ENCODE measurements at regions not wholly inside any gene's neighbourhood (a gene's known extent, or its start where the extent isn't known, plus 50 kb on each side); places are given as distances from the start of the nearest gene placed in this dataset.
"Not testable (repeated sequence)": the region's sequence is repeated elsewhere in the genome, so short reads cannot be mapped to it uniquely, and the experiment has no call there.

DNA sequence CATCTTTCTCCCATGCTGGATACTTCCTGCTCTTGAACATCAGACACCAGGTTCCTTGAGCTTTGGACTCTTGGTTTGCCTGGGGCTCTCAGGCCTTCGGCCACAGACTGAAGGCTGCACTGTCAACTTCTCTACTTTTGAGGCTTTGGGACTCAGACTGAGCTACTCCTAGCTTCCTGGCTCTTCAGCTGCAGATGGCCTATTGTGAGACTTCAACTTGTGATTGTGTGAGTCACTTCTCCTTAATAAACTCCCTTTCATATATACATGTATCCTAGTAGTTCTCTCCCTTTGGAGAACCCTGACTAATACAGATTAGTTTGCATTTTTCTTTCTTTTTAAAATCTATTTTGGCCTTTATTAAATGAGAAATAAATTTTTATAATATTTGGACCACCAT, 276.2 kb upstream of the SEMA3C start:
- TF ChIP-seq CTCF (IDR thresholded peaks at IDR 0.05), result no peak
- no peaks in the 10 kb centered on the region for H3K36me3 Mint-ChIP-seq (ENCODE audit: low read depth)

GRCh38 chr7:81190997-81191768, 272.3 kb upstream of the SEMA3C start:
- H3K27ac Mint-ChIP-seq, result no peak overlapping the region
- H3K4me3 Mint-ChIP-seq, result no peak overlapping the region
- no peaks in the 10 kb centered on the region for H3K4me1 Mint-ChIP-seq
- no peak for TF ChIP-seq CTCF (IDR thresholded peaks at IDR 0.05)
- no peaks in the 10 kb centered on the region for H3K27me3 Mint-ChIP-seq (ENCODE audit: low read depth, poor library complexity)
- H3K36me3 Mint-ChIP-seq (ENCODE audit: low read depth), result no peaks in the 10 kb centered on the region
- DNase-seq, result no peak
- H3K9me3 Mint-ChIP-seq, result no peaks in the 10 kb centered on the region

More for the DNA sequence above, 276.2 kb upstream of the SEMA3C start:
- DNase-seq, result no peak
- no peaks in the 10 kb centered on the region for H3K9me3 Mint-ChIP-seq
- H3K4me3 Mint-ChIP-seq, result no peak overlapping the region
- H3K27ac Mint-ChIP-seq, result no peak overlapping the region
- no peaks in the 10 kb centered on the region for H3K27me3 Mint-ChIP-seq (ENCODE audit: low read depth, poor library complexity)
- no peaks in the 10 kb centered on the region for H3K4me1 Mint-ChIP-seq

DNA sequence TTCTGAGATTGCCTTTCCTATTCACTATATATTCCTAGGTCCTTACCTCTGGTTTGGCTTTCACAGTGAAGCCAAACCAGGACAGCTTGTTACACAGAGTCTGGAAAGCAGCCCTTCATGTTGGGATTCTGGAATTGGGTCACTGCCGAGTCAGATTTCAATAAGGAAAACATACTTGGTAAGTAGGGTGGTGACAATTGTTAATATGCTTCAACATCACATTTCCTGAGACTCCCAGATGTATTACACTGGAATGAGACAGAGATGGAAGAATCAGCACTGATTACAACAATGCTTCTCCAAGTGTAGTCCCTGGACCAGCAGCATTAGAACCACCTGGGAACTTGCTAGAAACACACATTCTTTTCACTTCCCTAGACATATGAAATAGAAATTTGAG, 268.9 kb upstream of the SEMA3C start:
- no peak for TF ChIP-seq CTCF (IDR thresholded peaks at IDR 0.05)
- H3K4me3 Mint-ChIP-seq, result no peak overlapping the region
- no peaks in the 10 kb centered on the region for H3K36me3 Mint-ChIP-seq (ENCODE audit: low read depth)
- no peaks in the 10 kb centered on the region for H3K9me3 Mint-ChIP-seq
- no peak for DNase-seq
- no peaks in the 10 kb centered on the region for H3K4me1 Mint-ChIP-seq
- no peaks in the 10 kb centered on the region for H3K27me3 Mint-ChIP-seq (ENCODE audit: low read depth, poor library complexity)
- H3K27ac Mint-ChIP-seq, result no peak overlapping the region

DNA sequence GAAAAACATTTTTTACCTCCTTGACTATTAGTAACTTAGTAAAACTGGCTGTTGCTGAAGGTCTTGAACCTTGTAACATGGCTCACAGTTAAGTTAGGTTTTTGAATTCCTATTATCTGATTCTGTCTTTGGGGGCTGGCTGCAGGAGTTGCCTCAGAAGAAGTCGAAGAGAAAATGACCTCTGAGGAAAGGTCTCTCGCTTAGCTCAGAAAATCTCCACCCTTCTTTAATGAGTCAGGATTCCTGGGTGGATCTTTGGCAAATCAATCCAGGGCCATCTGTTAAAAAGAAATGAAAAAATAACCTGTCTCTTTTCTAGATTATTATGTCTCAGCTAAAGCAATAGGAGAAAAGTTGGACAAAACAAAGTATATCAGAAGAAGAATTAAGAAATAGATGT, 267.8 kb upstream of the SEMA3C start:
- no peak for TF ChIP-seq CTCF (IDR thresholded peaks at IDR 0.05)
- H3K4me3 Mint-ChIP-seq, result no peak overlapping the region
- H3K4me1 Mint-ChIP-seq, result no peaks in the 10 kb centered on the region
- DNase-seq, result no peak
- no peaks in the 10 kb centered on the region for H3K27me3 Mint-ChIP-seq (ENCODE audit: low read depth, poor library complexity)
- H3K9me3 Mint-ChIP-seq, result no peaks in the 10 kb centered on the region
- no peaks in the 10 kb centered on the region for H3K36me3 Mint-ChIP-seq (ENCODE audit: low read depth)
- no peak overlapping the region for H3K27ac Mint-ChIP-seq

- Mint-ChIP-seq H3K27ac (no peak overlapping the region), H3K9me3 (peaks cover 7% of the 10 kb centered on the region), H3K4me1 (no peaks in the 10 kb centered on the region), H3K4me3 (no peak overlapping the region), H3K36me3 (ENCODE audit: low read depth) (no peaks in the 10 kb centered on the region), H3K27me3 (ENCODE audit: low read depth, poor library complexity) (no peaks in the 10 kb centered on the region)
- DNase-seq, result no peak
- no peak for TF ChIP-seq CTCF (IDR thresholded peaks at IDR 0.05)
These were observed 266.2 kb upstream of the SEMA3C start for GRCh38 chr7:81185072-81185471.

DNA sequence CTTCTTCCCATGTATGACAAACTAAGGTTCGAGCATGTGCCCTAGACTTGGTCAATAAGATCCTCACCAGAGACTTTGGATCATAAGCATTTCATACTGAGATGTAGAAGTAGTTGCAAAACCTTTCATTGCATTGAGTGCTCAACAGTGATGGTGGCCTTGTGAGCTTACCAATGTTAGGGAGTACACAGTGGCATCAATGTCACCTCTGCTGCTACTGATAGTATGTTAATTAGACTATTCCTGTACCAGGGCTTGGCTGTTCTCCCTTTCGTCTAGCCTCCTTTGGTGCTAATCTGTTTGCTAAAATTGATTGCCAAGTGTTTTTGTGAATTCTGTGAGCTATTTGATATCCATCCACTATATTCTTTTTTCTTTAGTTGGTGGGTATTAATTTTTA, 264.5 kb upstream of the SEMA3C start:
- Mint-ChIP-seq H3K36me3 (ENCODE audit: low read depth) (no peaks in the 10 kb centered on the region), H3K4me1 (no peaks in the 10 kb centered on the region), H3K4me3 (no peak overlapping the region), H3K27ac (no peak overlapping the region), H3K9me3 (peaks cover 20% of the 10 kb centered on the region), H3K27me3 (ENCODE audit: low read depth, poor library complexity) (no peaks in the 10 kb centered on the region)
- DNase-seq, result no peak
- no peak for TF ChIP-seq CTCF (IDR thresholded peaks at IDR 0.05)

DNA sequence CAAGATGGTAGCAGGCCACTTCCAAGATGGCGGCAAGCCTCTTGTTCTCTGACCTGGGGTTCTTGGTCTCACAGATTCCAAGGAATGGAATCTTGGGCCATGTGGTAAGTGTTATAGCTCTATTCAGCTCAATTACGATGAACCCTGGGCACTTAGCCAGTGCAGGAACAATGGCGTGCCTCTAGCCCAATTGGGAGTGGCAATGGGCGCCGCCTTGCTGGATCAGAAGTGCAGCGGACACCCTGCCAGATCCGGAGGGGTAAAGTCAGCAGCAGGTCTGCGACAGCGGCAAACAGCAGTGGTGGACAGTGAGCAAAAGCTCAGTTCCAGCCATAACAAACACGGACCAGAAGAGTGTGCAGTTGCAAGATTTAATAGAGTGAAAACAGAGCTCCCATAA, 263.2 kb upstream of the SEMA3C start:
- H3K4me3 Mint-ChIP-seq, result not testable (repeated sequence)

More for the DNA sequence above, 263.2 kb upstream of the SEMA3C start:
- not testable (repeated sequence) for H3K27me3 Mint-ChIP-seq (ENCODE audit: low read depth, poor library complexity); H3K27ac Mint-ChIP-seq; H3K4me1 Mint-ChIP-seq; DNase-seq; H3K36me3 Mint-ChIP-seq (ENCODE audit: low read depth)
- peaks cover 31% of the 10 kb centered on the region for H3K9me3 Mint-ChIP-seq

Measured in nephron progenitor cell (in vitro differentiated cells).